H1 (cell line): ENCODE measurements at regions not wholly inside any gene's neighbourhood (a gene's known extent, or its start where the extent isn't known, plus 50 kb on each side); places are given as distances from the start of the nearest gene placed in this dataset.

Source experiments
- CTCF ChIA-PET: fragments of 300-600 bp; sonication (Branson Sonifier 250); formaldehyde crosslinking; loops from one replicate; lab custom pipeline; 2021; ENCODE audit not compliant: partially characterized antibody; lab: Charles Lee
- POLR2A ChIA-PET: fragments of 300-600 bp; sonication (Branson Sonifier 250); formaldehyde crosslinking; loops from one replicate; lab custom pipeline; 2021; ENCODE audit warnings: inconsistent platforms; ENCODE audit not compliant: partially characterized antibody; lab: Charles Lee
- DNase-seq, 2 experiments: peaks; one replicate each; pipeline versions ENCODE4 v3.0.0 to v3.0.0-alpha.2; 2010 to 2022; ENCODE audit warnings: low spot score in 2 of 2, low read depth in 1 of 2, mixed read lengths in 1 of 2
- FAIRE-seq: peaks from 2 replicates; lab custom pipeline; 2011; peaks lifted over from hg19 to GRCh38; lab: Jason Lieb, UNC
- H2AFZ ChIP-seq: 2 replicates; pipeline ENCODE4 v1.8.1; 2012; ENCODE audit warnings: low read length, inconsistent platforms
- H2AK5ac ChIP-seq: 2 replicates; pipeline ENCODE4 v1.6.1; 2013; ENCODE audit warnings: low read depth, low read length
- H2BK120ac ChIP-seq: replicated peaks from 2 replicates; pipeline ENCODE3; 2013; ENCODE audit warnings: low read depth, low read length, inconsistent platforms
- H2BK12ac ChIP-seq: 2 replicates; pipeline ENCODE4 v1.6.1; 2013; ENCODE audit warnings: low read depth, low read length
- H2BK15ac ChIP-seq: 2 replicates; pipeline ENCODE4 v1.6.1; 2013; ENCODE audit warnings: low read length
- H2BK20ac ChIP-seq: 2 replicates; pipeline ENCODE4 v1.6.1; 2013; ENCODE audit warnings: low read length
- H2BK5ac ChIP-seq: 2 replicates; pipeline ENCODE4 v1.6.1; 2013; ENCODE audit warnings: low read depth, low read length
- H3K14ac ChIP-seq: 2 replicates; pipeline ENCODE4 v1.6.1; 2013; ENCODE audit warnings: inconsistent platforms; ENCODE audit not compliant: insufficient read length
- H3K18ac ChIP-seq: 2 replicates; pipeline ENCODE4 v1.6.1; 2013; ENCODE audit warnings: low read length; ENCODE audit errors: extremely low read depth
- H3K23ac ChIP-seq: 2 replicates; pipeline ENCODE4 v1.6.1; 2013; ENCODE audit warnings: inconsistent platforms; ENCODE audit not compliant: insufficient read length
- H3K23me2 ChIP-seq: 2 replicates; pipeline ENCODE4 v1.6.1; 2013; ENCODE audit warnings: low read depth, low read length
- H3K27ac ChIP-seq: 2 replicates; pipeline ENCODE4 v1.6.1; 2011; ENCODE audit warnings: low read depth, low read length, inconsistent platforms
- H3K27me3 ChIP-seq, 4 experiments: replicated peaks in 1 of 4; 1 replicate in 1 of 4; 2 replicates in 3 of 4; pipeline versions ENCODE4 v1.6.1 to v1.8.1; 2011 to 2013; ENCODE audit warnings: low read length in 3 of 4, mild to moderate bottlenecking in 3 of 4, inconsistent platforms in 2 of 4, mixed read lengths in 2 of 4, moderate library complexity in 1 of 4; ENCODE audit not compliant: control insufficient read depth in 3 of 4, insufficient read depth in 3 of 4; ENCODE audit errors: extremely low read depth in 1 of 4
- H3K36me3 ChIP-seq, 4 experiments: 2 replicates each; pipeline versions ENCODE4 v1.6.1 to v1.8.1; 2011 to 2013; ENCODE audit warnings: mild to moderate bottlenecking in 4 of 4, low read length in 3 of 4, moderate library complexity in 2 of 4, control low read depth in 1 of 4, inconsistent platforms in 1 of 4; ENCODE audit not compliant: insufficient read depth in 4 of 4, control insufficient read depth in 2 of 4
- H3K4ac ChIP-seq: replicated peaks from 2 replicates; pipeline ENCODE3; 2013; ENCODE audit warnings: low read length, low read depth, mixed read lengths, inconsistent platforms; ENCODE audit not compliant: insufficient read length
- H3K4me1 ChIP-seq, 4 experiments: replicated peaks in 1 of 4; 1 replicate in 1 of 4; 2 replicates in 3 of 4; pipeline versions ENCODE4 v1.6.1 to v1.8.1; 2011 to 2013; ENCODE audit warnings: low read length in 3 of 4, inconsistent platforms in 2 of 4, mixed read lengths in 1 of 4; ENCODE audit not compliant: insufficient read depth in 4 of 4, control insufficient read depth in 3 of 4
- H3K4me2 ChIP-seq, 2 experiments: 2 replicates each; pipeline versions ENCODE4 v1.6.1 to v1.8.1; 2011 to 2013; ENCODE audit warnings: low read depth in 2 of 2, low read length in 2 of 2, control low read depth in 1 of 2, inconsistent platforms in 1 of 2, mild to moderate bottlenecking in 1 of 2; ENCODE audit not compliant: insufficient read depth in 1 of 2
- H3K4me3 ChIP-seq, 4 experiments: fragments of 200-600, 300-600 bp in 1 of 4; sonication (generic), shearing (Covaris generic), sonication (Bioruptor Twin) in 1 of 4; 2 replicates each; pipeline versions ENCODE4 v1.5.1 to v1.8.1; 2011 to 2016; ENCODE audit warnings: low read length in 4 of 4, low read depth in 3 of 4, control low read depth in 2 of 4, inconsistent platforms in 2 of 4, mild to moderate bottlenecking in 2 of 4, mixed read lengths in 1 of 4, moderate library complexity in 1 of 4; ENCODE audit not compliant: insufficient read depth in 2 of 4; ENCODE audit errors: extremely low read depth in 1 of 4
- H3K56ac ChIP-seq: replicated peaks from 2 replicates; pipeline ENCODE3; 2013; ENCODE audit warnings: low read depth, mild to moderate bottlenecking, mixed read lengths, low read length, inconsistent platforms; ENCODE audit not compliant: insufficient read length
- H3K79me1 ChIP-seq: 2 replicates; pipeline ENCODE4 v1.6.1; 2013; ENCODE audit warnings: low read depth, low read length, control low read depth
- H3K79me2 ChIP-seq, 2 experiments: 2 replicates each; pipeline versions ENCODE4 v1.6.1 to v1.8.1; 2012 to 2013; ENCODE audit warnings: low read length in 2 of 2, mild to moderate bottlenecking in 2 of 2, inconsistent platforms in 1 of 2; ENCODE audit not compliant: insufficient read depth in 2 of 2, control insufficient read depth in 1 of 2
- H3K9ac ChIP-seq, 4 experiments: replicated peaks in 1 of 4; 1 replicate in 1 of 4; 2 replicates in 3 of 4; pipeline versions ENCODE4 v1.6.1 to v1.8.1; 2011 to 2013; ENCODE audit warnings: low read depth in 3 of 4, low read length in 3 of 4, control low read depth in 2 of 4, mild to moderate bottlenecking in 2 of 4, moderate library complexity in 2 of 4, inconsistent platforms in 1 of 4; ENCODE audit errors: extremely low read depth in 1 of 4
- H3K9me3 ChIP-seq, 2 experiments: 2 replicates each; pipeline versions ENCODE4 v1.6.1 to v1.8.1; 2012 to 2013; ENCODE audit warnings: mild to moderate bottlenecking in 2 of 2, moderate library complexity in 2 of 2, control low read depth in 1 of 2, inconsistent platforms in 1 of 2, low read depth in 1 of 2, low read length in 1 of 2, mixed read lengths in 1 of 2; ENCODE audit not compliant: insufficient read depth in 2 of 2
- H4K20me1 ChIP-seq, 2 experiments: replicated peaks in 1 of 2; 2 replicates each; pipeline versions ENCODE3 to v1.8.1; 2011 to 2013; ENCODE audit warnings: inconsistent platforms in 2 of 2, low read length in 2 of 2, mild to moderate bottlenecking in 1 of 2; ENCODE audit not compliant: insufficient read depth in 2 of 2, control insufficient read depth in 1 of 2
- H4K5ac ChIP-seq: 2 replicates; pipeline ENCODE4 v1.6.1; 2013; ENCODE audit warnings: low read length, low read depth, mixed read lengths, inconsistent platforms; ENCODE audit not compliant: insufficient read length
- H4K8ac ChIP-seq: 2 replicates; pipeline ENCODE4 v1.8.0; 2013; ENCODE audit warnings: mild to moderate bottlenecking, moderate library complexity, low read length, inconsistent platforms; ENCODE audit not compliant: insufficient read depth; ENCODE audit errors: extremely low read depth
- H4K91ac ChIP-seq: replicated peaks from 2 replicates; pipeline ENCODE3; 2013; ENCODE audit warnings: low read length, mixed read lengths, inconsistent platforms; ENCODE audit not compliant: insufficient read length
- ATF2 ChIP-seq: IDR thresholded peaks from 2 replicates; pipeline ENCODE4 v1.6.1; 2012; ENCODE audit warnings: low read length, inconsistent platforms
- CTBP2 ChIP-seq: IDR thresholded peaks from 2 replicates; pipeline ENCODE4 v1.7.0; 2011; ENCODE audit warnings: borderline replicate concordance, mild to moderate bottlenecking, moderate library complexity, mixed read lengths, low read length; ENCODE audit not compliant: insufficient read depth, insufficient read length
- NANOG ChIP-seq: IDR thresholded peaks from 2 replicates; pipeline ENCODE4 v1.6.1; 2011; ENCODE audit warnings: low read length, low read depth, mild to moderate bottlenecking, inconsistent platforms; ENCODE audit not compliant: insufficient read depth, poor library complexity, severe bottlenecking
- WGBS, 2 experiments: shearing (Covaris generic) in 1 of 2; methylation state at CpG; one replicate each; pipeline versions ENCODE4 v1.1.6 to v1.1.7; 2013 to 2015; ENCODE audit warnings: low lambda C conversion rate in 2 of 2, mixed read lengths in 2 of 2, inconsistent platforms in 1 of 2, low coverage in 1 of 2, missing lambda C conversion rate in 1 of 2; ENCODE audit not compliant: insufficient replicate concordance in 2 of 2, insufficient coverage in 1 of 2, insufficient read length in 1 of 2; ENCODE audit errors: extremely low coverage in 1 of 2, missing lambda C conversion rate in 1 of 2; 5-methylcytosine and 5-hydroxymethylcytosine counted together

- Histone ChIP-seq H3K27me3 (no peaks in the 10 kb centered on the region), H2BK12ac (no peak overlapping the region), H3K4me1 (peaks cover 2 to 7% (median 4%) of the 10 kb centered on the region in 4 experiments; a peak in 5 of 7 replicates), H3K79me2 (no peaks in the 10 kb centered on the region), H3K9me3 (no peaks in the 10 kb centered on the region), H3K4ac (no peak overlapping the region), H2BK120ac (no peak overlapping the region), H3K4me2 (no peak overlapping the region), H3K9ac (no peak overlapping the region), H3K27ac (no peak overlapping the region), H4K91ac (no peak overlapping the region), H2BK20ac (no peak overlapping the region), H3K23ac (no peak overlapping the region), H4K20me1 (no peaks in the 10 kb centered on the region), H4K8ac (no peak overlapping the region), H2AK5ac (no peak overlapping the region), H3K79me1 (no peaks in the 10 kb centered on the region), H2BK5ac (no peak overlapping the region), H2AFZ (no peak overlapping the region), H3K4me3 (no peak overlapping the region), H3K56ac (no peak overlapping the region), H4K5ac (no peak overlapping the region), H3K18ac (no peak overlapping the region), H2BK15ac (no peak overlapping the region), H3K36me3 (no peaks in the 10 kb centered on the region), H3K23me2 (no peaks in the 10 kb centered on the region), H3K14ac (no peak overlapping the region)
- 91% methylated on average over 1 of the region's 1 CpG; no CpG with 5 or more reads in 1 of the 2 experiments for WGBS, 2 experiments
- FAIRE-seq: no peak
- ChIA-PET POLR2A (no interaction called here), CTCF (interaction anchor here (8.5 kb wide), 1 partner anchor 19 kb away, joined by 125 read pairs; no protein-coding TSS in a partner anchor)
- no peak for DNase-seq
- TF ChIP-seq NANOG (no peak), CTBP2 (no peak), ATF2 (no peak)
Observed at GRCh38 chr11:32317643-32318042, 117.7 kb downstream of the WT1 start.
